Activated T-helper 17 cell treated with anti-CD3 and anti-CD28 coated beads, Interleukin-2, amount 50 U/mL, for 72 hours (primary cell): ENCODE measurements at regions not wholly inside any gene's neighbourhood (a gene's known extent, or its start where the extent isn't known, plus 50 kb on each side); places are given as distances from the start of the nearest gene placed in this dataset.

Experiments used
- ATAC-seq: fragments of 150-1000 bp; cut with Tn5 transposase; replicated peaks from 2 replicates; pipeline ENCODE4 v1.10.0; 2021; ENCODE audit warnings: mild to moderate bottlenecking, moderate library complexity
- H3K27ac Mint-ChIP-seq: one replicate; pipeline ENCODE4 v1.8.0; 2022; ENCODE audit warnings: mixed read lengths
- H3K27me3 Mint-ChIP-seq: one replicate; pipeline ENCODE4 v1.8.0; 2022; ENCODE audit warnings: mixed read lengths
- H3K36me3 Mint-ChIP-seq: one replicate; pipeline ENCODE4 v1.8.0; 2022; ENCODE audit warnings: low read depth, mild to moderate bottlenecking, mixed read lengths
- H3K4me1 Mint-ChIP-seq: one replicate; pipeline ENCODE4 v1.8.0; 2022; ENCODE audit warnings: mixed read lengths
- H3K4me3 Mint-ChIP-seq: one replicate; pipeline ENCODE4 v1.8.0; 2022; ENCODE audit warnings: mild to moderate bottlenecking, mixed read lengths
- H3K9me3 Mint-ChIP-seq: one replicate; pipeline ENCODE4 v1.8.0; 2022; ENCODE audit warnings: mixed read lengths

GRCh38 chr6:140590641-140591040 lies 1216.2 kb upstream of the CITED2 start:
- Mint-ChIP-seq H3K4me1 (peaks cover 9% of the 10 kb centered on the region), H3K36me3 (no peaks in the 10 kb centered on the region), H3K9me3 (peaks cover 9% of the 10 kb centered on the region), H3K4me3 (no peak overlapping the region), H3K27ac (no peak overlapping the region), H3K27me3 (peaks cover 12% of the 10 kb centered on the region)
- ATAC-seq: no peak

- Mint-ChIP-seq H3K9me3 (peaks cover 4% of the 10 kb centered on the region), H3K4me1 (peaks cover 14% of the 10 kb centered on the region), H3K27ac (peak overlapping the region; percentile 89), H3K36me3 (no peaks in the 10 kb centered on the region), H3K27me3 (no peaks in the 10 kb centered on the region), H3K4me3 (peak overlapping the region; percentile 55)
- ATAC-seq: peak; percentile 94
Measured at GRCh38 chr6:140586426-140587061, 1212.1 kb upstream of the CITED2 start.

DNA sequence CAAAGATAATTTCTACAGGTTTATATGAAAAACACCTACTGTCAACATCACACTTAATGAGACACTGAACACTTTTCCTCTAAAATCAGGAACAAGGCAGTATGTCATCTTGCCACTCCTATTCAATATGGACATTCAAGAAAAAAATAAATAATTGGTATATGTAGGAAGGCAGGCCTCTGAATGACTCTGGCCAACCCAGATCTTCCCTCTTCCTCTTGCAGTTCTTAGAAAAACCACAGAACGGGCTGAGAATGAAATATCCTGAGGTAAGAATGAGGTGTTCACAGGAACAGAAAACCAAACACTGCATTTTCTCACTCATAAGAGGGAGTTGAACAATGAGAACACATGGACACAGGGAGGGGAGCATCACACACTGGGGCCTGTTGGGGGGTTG lies 1207.2 kb upstream of the CITED2 start:
- Mint-ChIP-seq H3K9me3 (no peaks in the 10 kb centered on the region), H3K4me3 (peak overlapping the region; percentile 44), H3K27ac (peak overlapping the region; percentile 84), H3K4me1 (peaks cover 9% of the 10 kb centered on the region), H3K27me3 (peaks cover 2% of the 10 kb centered on the region), H3K36me3 (no peaks in the 10 kb centered on the region)
- ATAC-seq: peak; percentile 80

DNA sequence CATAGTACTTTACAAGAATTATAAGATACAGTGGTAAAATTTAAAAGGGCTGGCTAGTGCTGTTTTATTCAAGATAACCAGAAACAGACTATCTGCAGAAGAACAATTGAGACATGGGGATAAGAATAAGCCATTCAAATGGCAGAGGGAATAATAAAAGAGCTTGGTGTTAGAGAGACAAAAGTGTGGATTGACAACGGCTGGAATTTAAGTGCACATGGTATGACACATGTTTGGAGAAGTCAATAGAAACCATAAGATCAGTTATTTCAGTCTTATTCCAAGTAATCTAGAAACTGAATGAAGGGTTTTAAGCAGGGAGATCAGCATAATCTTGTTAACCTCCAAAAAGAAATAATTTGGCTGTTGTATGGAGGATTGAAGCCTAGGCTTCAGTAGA lies 1205.5 kb upstream of the CITED2 start:
- no peak for ATAC-seq
- Mint-ChIP-seq H3K4me1 (peaks cover 6% of the 10 kb centered on the region), H3K9me3 (no peaks in the 10 kb centered on the region), H3K27ac (no peak overlapping the region), H3K27me3 (peaks cover 3% of the 10 kb centered on the region), H3K36me3 (no peaks in the 10 kb centered on the region), H3K4me3 (no peak overlapping the region)

GRCh38 chr6:140576004-140576555 lies 1201.6 kb upstream of the CITED2 start:
- Mint-ChIP-seq H3K36me3 (no peaks in the 10 kb centered on the region), H3K27me3 (peaks cover 3% of the 10 kb centered on the region), H3K27ac (no peak overlapping the region), H3K4me3 (no peak overlapping the region), H3K9me3 (no peaks in the 10 kb centered on the region), H3K4me1 (no peaks in the 10 kb centered on the region)
- ATAC-seq: no peak

GRCh38 chr6:140572867-140573266 lies 1198.4 kb upstream of the CITED2 start:
- Mint-ChIP-seq H3K36me3 (no peaks in the 10 kb centered on the region), H3K27me3 (peaks cover 12% of the 10 kb centered on the region), H3K4me3 (no peak overlapping the region), H3K27ac (no peak overlapping the region), H3K4me1 (no peaks in the 10 kb centered on the region), H3K9me3 (no peaks in the 10 kb centered on the region)
- ATAC-seq: peak; percentile 35

- no peaks in the 10 kb centered on the region for H3K36me3 Mint-ChIP-seq
- H3K9me3 Mint-ChIP-seq: no peaks in the 10 kb centered on the region
- no peak overlapping the region for H3K4me3 Mint-ChIP-seq
- H3K27me3 Mint-ChIP-seq: peaks cover 12% of the 10 kb centered on the region
- ATAC-seq: peak; percentile 61
- H3K4me1 Mint-ChIP-seq: no peaks in the 10 kb centered on the region
- no peak overlapping the region for H3K27ac Mint-ChIP-seq
Measured at GRCh38 chr6:140572129-140572528, 1197.7 kb upstream of the CITED2 start.

GRCh38 chr6:140571145-140571544 lies 1196.7 kb upstream of the CITED2 start:
- Mint-ChIP-seq H3K4me3 (no peak overlapping the region), H3K36me3 (no peaks in the 10 kb centered on the region), H3K27ac (no peak overlapping the region), H3K9me3 (no peaks in the 10 kb centered on the region), H3K27me3 (peaks cover 8% of the 10 kb centered on the region), H3K4me1 (no peaks in the 10 kb centered on the region)
- no peak for ATAC-seq

DNA sequence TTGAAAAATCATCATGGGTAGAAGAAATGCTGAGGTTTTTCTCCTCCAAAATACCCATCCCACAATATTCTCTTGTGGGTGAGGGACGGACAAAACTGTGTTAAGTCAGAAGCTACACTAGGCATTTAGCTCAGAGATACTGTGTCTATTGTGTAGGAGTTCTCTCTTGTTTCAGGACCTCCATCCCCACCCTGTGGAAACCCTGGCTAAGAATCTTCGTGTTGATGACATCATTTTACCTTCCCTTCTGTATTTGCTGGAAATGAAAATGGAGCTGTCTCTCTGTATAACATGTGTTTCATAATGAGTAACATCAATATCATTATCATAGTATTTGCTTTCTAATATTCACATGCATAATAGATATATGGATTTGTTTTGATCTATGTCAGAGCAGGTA lies 1193.0 kb upstream of the CITED2 start:
- H3K4me3 Mint-ChIP-seq: no peak overlapping the region
- no peaks in the 10 kb centered on the region for H3K36me3 Mint-ChIP-seq
- peaks cover 8% of the 10 kb centered on the region for H3K27me3 Mint-ChIP-seq
- ATAC-seq: peak; percentile 67
- H3K9me3 Mint-ChIP-seq: no peaks in the 10 kb centered on the region
- no peaks in the 10 kb centered on the region for H3K4me1 Mint-ChIP-seq
- no peak overlapping the region for H3K27ac Mint-ChIP-seq

DNA sequence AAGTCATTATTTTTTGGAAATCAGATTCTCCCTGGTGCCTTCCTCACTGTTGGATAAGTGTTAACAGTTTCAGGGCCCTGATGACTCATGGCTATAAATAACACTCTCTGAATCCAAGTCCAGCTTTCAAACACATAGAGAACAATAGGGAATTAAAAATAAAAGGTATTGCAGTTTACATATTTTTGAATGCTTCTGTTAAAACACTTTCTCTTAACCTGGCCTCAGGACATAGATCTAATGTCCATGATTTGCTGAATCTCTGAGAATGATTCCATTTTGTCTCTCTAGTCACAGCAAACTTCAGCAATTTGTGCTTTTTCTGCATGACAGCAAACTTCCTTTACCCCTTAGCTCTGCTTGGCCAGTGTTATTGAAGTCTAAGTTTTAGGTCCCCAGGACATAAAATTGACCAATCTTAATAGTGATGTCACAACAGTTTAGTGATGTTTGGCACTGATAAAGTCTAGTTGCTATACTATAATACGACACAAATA lies 1192.4 kb upstream of the CITED2 start:
- Mint-ChIP-seq H3K4me1 (no peaks in the 10 kb centered on the region), H3K36me3 (no peaks in the 10 kb centered on the region), H3K27ac (no peak overlapping the region), H3K4me3 (no peak overlapping the region), H3K27me3 (peaks cover 8% of the 10 kb centered on the region), H3K9me3 (no peaks in the 10 kb centered on the region)
- ATAC-seq: no peak

DNA sequence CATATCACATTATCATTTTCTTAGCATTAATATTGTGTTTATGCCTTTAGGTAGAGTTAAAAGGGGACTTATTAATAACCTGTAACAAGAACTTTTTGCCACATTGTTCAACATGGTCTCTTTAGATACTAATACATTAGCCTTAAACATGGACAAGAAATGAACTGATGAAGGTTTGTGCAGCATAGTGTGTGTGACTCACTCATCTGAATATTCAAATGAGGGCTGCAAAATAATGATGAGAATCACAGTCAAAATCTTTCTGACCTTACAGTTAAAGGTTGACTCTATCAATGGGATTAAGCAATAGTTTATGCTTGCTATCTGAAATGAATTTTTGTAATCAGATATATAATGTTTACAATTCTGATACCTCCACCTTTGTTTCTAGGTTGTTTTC lies 1189.3 kb upstream of the CITED2 start:
- peaks cover 4% of the 10 kb centered on the region for H3K27me3 Mint-ChIP-seq
- no peak for ATAC-seq

DNA sequence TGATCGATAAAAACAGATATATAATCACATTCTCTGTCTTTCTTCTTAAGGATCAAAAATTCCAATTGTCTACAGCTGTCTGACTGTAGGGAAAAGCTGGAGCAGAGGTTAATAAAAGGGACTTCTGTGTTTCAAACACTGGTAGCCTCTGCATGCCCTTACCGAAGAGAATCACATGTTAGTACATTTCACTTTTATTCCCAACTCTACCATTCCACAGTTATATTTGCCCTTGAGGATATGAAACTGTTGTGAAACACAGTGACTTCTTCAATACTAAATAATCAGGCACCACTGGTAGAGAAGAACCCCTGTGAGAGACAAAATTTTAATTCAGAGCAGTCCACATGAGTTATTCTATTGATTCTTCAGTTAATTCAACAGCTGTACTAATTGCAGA lies 1187.3 kb upstream of the CITED2 start:
- no peaks in the 10 kb centered on the region for H3K4me1 Mint-ChIP-seq
- H3K36me3 Mint-ChIP-seq: no peaks in the 10 kb centered on the region
- no peak overlapping the region for H3K4me3 Mint-ChIP-seq
- no peak overlapping the region for H3K27ac Mint-ChIP-seq
- no peaks in the 10 kb centered on the region for H3K9me3 Mint-ChIP-seq
- H3K27me3 Mint-ChIP-seq: no peaks in the 10 kb centered on the region
- no peak for ATAC-seq

More for the DNA sequence above, 1189.3 kb upstream of the CITED2 start:
- no peaks in the 10 kb centered on the region for H3K36me3 Mint-ChIP-seq
- H3K4me1 Mint-ChIP-seq: no peaks in the 10 kb centered on the region
- no peaks in the 10 kb centered on the region for H3K9me3 Mint-ChIP-seq
- no peak overlapping the region for H3K4me3 Mint-ChIP-seq
- no peak overlapping the region for H3K27ac Mint-ChIP-seq

GRCh38 chr6:140560671-140561070 lies 1186.2 kb upstream of the CITED2 start:
- no peaks in the 10 kb centered on the region for H3K27me3 Mint-ChIP-seq
- no peak for ATAC-seq
- H3K36me3 Mint-ChIP-seq: no peaks in the 10 kb centered on the region
- H3K4me3 Mint-ChIP-seq: no peak overlapping the region
- H3K4me1 Mint-ChIP-seq: no peaks in the 10 kb centered on the region
- no peaks in the 10 kb centered on the region for H3K9me3 Mint-ChIP-seq
- H3K27ac Mint-ChIP-seq: no peak overlapping the region

DNA sequence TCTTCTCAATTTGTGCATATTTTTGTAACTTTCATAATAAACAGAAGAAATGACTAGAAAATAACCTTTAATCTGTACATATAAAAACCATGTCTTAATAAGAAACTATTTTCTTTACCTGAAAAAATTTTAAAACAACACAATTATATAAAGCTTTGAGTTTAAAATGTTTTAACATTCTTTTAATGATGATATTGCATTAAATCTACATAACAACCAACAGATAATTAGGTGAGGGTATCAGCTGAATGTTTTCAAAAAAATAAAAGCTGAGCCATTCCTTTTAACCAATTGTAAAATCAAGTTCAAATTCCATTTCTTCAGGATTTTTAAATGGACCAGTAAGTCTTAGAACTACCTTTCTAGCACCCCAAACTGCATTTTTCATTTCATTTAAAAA lies 1185.0 kb upstream of the CITED2 start:
- Mint-ChIP-seq H3K9me3 (no peaks in the 10 kb centered on the region), H3K27ac (no peak overlapping the region), H3K4me1 (no peaks in the 10 kb centered on the region), H3K4me3 (no peak overlapping the region), H3K36me3 (no peaks in the 10 kb centered on the region), H3K27me3 (no peaks in the 10 kb centered on the region)
- no peak for ATAC-seq

GRCh38 chr6:140554421-140554820 lies 1180.0 kb upstream of the CITED2 start:
- Mint-ChIP-seq H3K27me3 (no peaks in the 10 kb centered on the region), H3K4me3 (no peak overlapping the region), H3K36me3 (no peaks in the 10 kb centered on the region), H3K9me3 (no peaks in the 10 kb centered on the region), H3K4me1 (no peaks in the 10 kb centered on the region), H3K27ac (no peak overlapping the region)
- no peak for ATAC-seq
